H4 (cell line): ENCODE measurements at regions not wholly inside any gene's neighbourhood (a gene's known extent, or its start where the extent isn't known, plus 50 kb on each side); places are given as distances from the start of the nearest gene placed in this dataset.
A peak's percentile ranks its signal among the peaks of the same experiment; 100 is the strongest.
"Not testable (repeated sequence)": the region's sequence is repeated elsewhere in the genome, so short reads cannot be mapped to it uniquely, and the experiment has no call there.

ENCODE experiments used
- DNase-seq: peaks from one replicate; pipeline ENCODE4 v3.0.0-alpha.2; 2015; ENCODE audit warnings: low spot score

DNA sequence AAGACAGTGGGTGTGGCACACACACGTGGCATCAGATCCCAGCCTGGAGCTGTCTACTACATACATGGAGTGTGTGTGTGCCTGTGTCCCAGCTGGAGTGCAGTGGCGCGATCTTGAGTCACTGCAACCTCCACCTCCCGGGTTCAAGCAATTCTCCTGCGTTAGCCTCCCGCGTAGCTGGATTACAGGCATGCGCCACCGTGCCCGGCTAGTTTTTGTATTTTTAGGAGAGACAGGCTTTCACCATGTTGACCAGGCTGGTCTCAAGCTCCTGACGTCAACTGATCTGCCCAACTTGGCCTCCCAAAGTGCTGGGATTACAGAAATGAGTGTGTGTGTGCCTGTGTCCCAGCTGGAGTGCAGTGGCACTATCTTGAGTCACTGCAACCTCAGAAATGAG lies 108.8 kb downstream of the IL12A start:
- no peak for DNase-seq

DNA sequence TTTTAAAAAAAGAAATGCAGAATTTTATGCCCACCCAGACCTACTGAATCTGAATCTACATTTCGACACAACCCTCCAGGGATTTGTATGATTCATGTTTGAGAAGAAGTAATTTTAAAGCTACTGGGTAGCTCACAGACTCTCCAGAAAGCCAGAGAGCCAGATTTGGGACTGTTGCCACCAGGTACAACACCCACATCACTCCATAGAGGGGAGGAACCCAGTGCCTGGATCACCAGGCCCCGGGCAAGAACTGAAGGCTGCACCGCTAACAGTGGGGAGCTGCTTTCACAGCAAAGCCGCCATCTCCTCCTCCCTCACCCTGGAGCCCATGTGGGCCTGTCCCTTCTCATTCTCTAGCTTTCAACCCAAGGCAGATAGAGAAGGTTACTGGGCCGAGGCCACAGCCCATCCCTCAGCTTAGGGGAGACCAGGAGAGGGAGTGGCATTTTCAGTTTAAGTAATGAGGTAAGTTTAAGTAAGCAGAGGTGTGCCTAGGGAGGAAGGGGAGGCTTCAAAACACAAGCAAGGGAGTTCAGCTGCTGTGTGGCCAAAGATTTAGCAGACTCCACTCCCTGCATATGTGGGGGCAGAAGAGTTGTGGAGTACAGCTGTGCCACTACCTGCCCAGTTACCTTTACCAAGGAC lies 109.8 kb downstream of the IL12A start:
- DNase-seq: no peak

DNA sequence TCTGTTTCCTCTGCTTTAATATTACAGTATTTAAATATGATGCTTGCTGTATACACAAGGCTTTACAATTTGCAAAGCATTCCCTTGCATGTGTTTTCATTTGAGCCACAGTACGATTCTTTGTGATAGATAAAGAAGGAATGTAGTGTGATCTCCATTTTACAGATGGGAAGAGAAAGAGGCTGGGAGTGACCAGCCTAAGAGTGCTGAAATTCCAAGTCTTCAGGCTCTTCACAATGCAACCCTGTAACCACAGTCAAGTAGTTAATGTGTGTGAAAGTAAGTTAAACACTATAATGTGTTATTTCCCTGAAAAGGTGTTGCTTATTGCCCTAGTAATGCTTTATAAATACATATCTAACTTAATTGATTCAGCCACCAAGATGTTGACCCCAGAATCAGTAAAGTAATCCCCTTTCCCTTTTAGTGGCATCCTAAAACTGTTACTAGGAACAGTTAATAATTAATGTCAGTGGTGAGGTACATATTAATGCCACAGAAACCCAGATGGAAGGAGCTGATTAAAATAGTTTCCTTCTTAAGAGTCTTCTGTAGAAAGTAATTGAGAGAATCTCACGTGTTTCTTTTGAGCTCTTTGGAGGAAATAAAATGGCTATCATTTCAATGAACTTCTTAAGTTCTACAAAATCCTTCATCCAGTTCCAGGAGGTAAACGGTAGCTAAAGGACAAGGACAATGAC lies 110.4 kb downstream of the IL12A start:
- DNase-seq: no peak

DNA sequence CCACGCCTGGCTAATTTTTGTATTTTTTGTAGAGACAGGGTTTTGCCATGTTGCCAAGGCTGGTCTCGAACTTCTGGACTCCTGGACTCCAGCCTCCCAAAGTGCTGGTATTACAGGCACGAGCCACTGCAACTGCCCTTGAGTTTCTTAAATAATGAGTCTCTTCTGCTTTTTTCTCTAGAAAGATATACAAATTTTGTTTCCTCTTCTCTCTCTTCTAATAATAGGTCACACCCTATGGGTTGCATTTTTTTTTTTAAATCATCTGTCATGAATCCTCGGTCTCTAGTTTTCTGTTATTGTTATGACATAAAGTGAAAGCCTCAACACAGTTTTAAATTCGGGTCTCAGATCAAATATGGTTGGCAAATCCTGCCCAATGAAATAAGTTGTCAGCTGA lies 111.2 kb downstream of the IL12A start:
- DNase-seq: no peak

DNA sequence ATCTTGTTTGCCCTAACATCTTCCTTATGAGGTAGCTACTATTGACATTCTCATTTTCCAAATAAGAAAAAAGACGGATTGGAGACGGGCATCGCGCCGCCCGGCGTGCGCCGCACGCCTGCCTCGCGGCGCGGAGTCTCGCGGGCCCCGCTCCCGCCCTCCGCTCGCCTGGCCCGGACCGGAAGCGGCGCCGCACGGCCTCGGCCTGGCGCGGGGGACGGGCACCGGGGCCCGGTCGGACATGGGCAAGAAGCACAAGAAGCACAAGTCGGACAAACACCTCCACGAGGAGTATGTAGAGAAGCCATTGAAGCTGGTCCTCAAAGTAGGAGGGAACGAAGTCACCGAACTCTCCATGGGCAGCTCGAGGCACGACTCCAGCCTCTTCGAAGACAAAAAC lies 112.0 kb downstream of the IL12A start:
- no peak for DNase-seq

DNA sequence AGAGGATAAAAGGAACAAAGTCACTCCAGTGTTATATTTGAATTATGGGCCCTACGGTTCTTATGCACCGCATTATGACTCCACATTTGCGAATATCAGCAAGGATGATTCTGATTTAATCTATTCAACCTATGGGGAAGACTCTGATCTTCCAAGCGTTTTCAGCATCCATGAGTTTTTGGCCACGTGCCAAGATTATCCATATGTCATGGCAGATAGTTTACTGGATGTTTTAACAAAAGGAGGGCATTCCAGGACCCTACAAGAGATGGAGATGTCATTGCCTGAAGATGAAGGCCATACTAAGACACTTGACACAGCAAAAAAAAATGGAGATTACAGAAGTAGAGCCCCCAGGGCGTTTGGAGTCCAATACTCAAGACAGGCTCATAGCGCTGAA lies 113.4 kb downstream of the IL12A start:
- DNase-seq: not testable (repeated sequence)

DNA sequence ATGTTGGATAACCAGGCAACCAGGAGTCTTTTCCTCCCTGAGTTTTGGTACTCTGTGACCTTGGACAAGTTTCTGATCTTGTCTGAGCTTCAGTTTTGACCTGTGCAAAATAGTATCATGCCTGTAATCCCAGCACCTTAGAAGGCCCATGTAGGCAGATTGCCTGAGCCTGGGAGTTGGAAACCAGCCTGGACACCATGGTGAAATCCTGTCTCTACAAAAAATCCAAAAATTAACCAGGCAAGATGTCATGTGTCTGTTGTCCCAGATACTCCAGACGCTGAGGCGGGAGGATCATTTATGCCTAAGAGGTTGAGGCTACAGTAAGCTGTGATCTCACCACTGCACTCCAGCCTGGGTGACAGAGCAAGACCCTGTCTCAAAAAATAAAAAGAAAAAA lies 114.8 kb downstream of the IL12A start:
- DNase-seq: no peak

DNA sequence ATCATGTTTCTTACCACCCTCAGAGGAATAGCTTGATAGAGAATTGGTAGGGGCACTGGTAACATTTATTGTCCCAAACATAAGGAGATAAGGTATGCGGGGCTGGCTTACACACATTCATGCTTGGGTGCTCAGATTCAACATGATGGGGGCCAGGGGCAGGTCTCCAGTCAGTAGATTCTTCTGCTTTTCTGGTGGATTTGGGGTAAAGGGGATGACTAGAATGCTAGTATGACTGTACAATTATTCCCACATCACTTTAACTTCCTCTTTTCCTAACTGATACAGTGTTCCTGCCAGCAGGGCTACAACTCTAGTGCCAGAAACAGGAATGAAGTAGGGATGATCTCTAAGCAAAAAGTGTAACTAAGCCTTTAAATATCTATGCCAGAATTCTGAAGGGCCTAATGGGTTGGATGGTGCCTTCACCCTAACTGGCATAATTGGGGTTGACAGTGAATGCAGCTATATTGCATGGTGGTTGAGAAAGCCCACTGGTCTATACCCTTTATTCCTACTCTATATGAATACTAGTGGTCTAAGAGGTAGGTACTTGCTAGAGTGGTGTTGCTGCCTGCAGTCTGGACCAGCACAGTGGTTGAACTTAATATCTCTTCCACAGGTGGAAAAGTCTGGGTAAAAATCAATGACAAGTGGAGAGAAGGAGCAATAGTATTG lies 117.4 kb downstream of the IL12A start:
- DNase-seq: no peak

DNA sequence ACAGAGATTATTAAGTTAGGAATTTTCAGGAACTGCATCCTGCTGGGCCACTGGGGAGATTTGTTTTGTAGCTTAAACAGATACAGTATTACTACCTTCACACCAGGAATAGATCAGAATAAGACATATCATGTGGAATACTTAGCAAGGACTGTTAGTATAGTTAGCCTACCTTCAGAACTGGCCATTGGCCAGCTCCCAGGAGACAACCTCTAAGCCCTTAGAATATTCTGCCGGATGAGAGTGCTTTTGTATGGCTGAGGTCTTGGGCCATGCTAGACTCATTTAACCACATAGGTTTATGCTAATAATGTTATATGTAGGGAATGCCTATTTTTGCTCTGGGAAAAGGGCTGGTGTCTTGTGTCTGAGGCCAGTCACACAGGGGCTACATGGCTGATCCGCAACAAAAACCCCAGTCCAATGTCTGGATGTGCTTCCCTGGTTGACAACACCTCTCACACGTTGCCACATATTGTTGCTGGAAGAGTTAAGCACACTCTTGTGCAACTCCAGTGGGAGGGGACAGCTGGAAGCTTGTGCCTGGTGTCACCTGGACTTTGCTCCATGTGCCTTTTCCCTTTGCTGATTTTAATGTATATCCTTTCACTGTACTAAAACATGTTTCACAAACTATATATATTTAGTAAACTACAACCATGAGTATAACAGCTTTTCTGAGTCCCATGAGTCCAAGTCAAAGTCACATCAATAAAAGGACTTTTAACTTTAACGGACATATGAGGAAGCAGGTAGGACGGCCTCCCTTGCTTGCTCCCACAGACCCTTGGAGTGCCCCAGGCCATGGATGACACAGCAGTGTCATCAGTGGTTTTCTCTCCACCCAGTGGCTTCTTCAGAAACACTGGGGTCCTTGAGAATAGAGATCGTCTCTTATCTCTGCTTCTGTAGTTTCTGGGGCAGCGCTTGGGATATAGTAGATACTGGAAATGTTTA lies 118.0 kb upstream of the C3orf80 start:
- DNase-seq: no peak

DNA sequence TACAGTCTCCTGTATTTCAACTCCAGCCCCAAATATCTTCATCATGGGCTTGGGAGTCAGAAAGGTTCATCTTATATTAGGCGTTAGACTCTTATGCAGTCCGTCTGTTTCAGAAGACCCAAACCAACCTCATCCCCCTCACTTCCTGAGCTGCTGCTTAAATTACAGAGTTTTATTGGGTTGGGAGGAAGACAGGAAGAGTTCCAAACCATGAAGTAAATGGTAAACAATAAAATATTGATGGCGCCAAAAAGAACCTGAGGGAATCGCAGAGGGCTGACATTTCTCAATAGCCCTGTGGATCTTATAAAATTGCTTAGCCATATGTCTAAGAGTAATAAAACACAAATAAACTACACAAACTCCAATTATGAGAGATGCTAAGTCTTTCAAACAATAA lies 116.9 kb upstream of the C3orf80 start:
- no peak for DNase-seq

DNA sequence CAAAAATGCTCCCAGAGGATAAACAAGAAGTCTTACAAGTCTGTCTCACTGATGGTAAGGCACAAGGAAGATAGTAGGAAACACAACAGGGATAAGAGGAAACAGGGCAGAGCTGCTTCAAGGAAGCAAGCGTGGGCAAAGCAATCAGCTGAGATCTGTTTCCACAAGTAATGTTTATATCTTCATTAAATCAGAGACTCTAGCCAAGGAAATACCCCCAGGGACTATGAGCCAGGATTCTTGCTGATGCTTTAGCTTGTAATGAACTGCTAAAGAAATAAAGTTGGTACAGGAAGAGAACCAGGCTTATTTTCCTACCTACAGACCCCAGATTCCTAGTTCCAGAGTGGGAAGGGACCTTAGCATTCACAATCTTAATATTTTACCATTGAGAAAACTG lies 112.7 kb upstream of the C3orf80 start:
- no peak for DNase-seq

DNA sequence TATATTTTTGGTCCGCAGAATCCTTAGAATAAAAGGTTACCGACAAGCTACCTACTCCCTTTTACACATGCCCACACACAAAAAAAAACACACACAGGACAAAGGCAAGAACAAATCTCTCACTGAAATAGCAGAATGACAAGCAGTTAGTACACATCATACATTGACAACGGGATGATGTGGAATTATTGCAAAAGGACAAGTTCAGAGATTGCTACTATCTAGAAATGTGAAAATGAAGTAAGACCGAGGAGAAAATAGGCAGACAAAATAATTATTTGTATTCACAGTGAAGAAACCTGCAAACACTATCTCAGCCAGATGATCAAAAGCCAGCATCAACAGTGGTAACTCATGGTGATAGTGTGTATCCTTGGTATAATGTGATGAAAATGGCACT lies 112.2 kb upstream of the C3orf80 start:
- DNase-seq: no peak

DNA sequence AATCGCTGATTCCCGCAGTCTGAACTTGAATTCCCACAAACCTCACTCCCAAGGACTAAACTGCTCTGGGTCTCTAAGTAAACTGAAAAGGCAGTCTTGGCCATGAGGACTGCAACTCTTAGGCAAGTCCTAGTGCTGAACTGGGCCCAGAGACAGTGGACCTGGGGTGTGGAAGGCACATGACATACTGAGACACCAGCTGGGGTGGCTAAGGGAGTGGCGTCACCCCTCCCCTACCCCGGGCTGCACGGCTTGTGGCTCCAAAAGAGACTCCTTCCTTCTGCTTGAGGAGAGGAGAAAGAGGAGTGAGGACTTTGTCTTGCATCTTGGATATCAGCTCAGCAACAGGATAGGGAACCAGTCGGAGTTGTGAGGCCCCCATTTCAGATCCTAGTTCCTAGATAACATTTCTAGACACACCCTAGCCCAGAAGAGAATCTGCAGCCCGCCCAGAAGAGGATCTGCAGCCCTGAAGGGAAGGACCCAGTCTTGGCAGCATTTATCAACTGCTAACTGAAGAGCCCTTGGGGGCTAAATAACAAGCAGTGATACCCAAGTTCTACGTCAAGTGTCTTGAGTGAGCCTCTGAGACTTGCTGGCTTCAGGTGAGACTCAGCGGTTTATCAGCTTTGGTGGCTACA lies 110.7 kb upstream of the C3orf80 start:
- DNase-seq: no peak

DNA sequence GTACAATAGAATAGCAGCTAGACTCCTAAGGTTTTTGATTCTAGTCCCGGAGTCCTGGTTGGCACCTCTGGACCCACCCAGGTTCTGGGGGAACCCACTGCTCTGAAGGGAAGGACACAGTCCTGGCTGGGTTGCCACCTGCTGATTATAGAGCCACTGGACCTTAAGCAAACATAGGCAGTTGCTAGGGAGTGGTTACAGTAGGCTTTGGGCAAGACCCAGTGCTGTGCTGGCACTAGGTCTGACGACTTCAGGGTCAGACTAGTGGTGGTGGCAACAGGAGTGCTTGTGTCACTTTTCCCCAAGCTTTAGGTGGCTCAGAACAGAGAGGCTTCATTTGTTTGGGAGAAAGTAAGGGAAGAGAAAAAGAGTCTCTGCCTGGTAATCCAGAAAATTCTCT lies 109.8 kb upstream of the C3orf80 start:
- DNase-seq: no peak

DNA sequence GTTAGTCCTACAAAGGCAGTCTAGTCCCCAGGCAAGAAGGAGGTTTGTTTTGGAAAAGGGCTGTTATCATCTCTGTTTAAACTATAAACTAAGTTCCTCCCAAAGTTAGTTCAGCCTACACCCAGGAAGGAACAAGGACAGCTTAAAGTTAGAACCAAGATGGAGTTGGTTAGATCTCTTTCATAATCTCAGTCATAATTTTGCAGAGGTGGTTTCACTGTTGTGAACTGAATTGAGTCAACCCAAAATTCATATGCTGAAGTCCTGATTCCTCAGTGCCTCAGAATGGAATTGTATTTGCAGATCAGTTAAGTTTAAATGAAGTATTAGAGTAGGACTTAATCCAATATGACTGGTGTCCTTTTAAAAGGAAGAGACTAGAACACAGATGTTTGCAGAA lies 101.0 kb upstream of the C3orf80 start:
- no peak for DNase-seq

DNA sequence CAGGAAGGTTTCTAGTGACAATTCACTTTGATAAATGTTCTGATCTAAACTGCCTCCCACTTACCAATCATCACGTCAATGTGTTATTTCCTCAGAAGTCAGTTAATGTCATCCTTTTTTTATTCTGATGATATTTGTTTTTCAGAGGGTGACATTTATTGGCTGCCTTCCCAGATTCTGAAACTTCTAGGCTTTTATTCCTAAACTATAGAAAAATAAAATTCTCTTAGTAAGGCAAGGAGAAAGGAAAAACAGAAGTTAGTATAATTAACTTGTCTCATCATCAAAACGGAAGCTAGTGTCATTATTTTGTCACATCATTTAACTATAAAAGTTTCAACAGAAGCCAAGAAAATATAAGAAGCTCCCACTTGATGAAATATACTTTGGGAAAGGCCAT lies 100.0 kb upstream of the C3orf80 start:
- no peak for DNase-seq

DNA sequence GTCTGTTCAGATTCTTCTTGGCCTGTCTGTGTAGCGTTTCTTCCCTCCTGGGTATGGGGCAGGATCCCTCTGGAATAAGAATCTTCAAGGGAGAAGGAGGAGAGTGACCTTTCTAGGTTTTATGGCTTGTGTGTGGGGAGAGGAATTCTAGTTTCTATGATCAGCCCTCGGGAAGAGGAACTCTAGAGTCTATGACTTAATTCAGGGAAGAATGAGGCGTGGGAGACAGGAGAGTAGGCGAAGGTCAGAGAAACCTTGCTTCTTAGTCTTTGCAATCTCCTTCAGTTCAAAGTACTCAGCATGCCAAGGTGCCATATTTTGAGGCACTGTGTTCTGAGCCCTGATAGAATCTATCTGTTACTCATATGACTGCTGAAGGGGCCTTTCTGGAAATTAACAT lies 99.2 kb upstream of the C3orf80 start:
- no peak for DNase-seq

DNA sequence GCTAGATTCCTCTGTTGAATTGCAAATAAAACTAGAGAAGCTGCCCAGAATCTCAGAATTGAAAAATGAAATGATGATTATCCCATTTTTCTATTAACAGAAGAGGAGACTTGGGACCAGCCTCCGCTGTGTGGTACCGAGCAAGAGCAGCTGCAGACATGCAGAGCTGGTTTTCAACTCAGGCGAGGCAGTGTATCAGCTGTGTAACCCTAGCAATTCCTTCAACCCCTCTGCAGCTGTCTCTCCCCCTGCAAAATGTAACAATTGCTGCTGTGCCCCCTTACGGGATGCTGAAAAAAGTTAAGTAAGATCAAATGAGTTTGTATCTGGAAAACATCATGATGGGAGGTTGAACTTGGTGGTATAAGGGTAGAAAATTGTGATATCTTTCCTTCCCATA lies 98.5 kb upstream of the C3orf80 start:
- no peak for DNase-seq

DNA sequence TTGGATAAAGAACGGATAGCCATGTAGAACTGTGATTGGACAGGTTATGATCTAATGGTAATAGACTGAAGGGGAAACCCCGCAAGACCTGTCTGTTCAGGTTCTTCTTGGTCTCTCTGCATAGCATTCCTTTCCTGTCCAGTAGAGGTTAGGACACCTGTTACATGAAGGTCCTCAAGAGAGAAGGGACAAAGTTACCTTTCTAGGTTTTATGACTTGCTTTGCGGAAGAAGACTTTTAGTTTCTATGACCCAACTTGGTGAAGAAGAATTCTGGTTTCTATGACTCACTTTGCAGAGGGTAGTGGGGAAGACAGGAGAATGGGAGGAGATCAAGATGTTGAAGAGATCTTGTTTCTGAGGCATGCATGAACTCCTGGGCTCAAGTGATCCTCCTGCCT lies 97.9 kb upstream of the C3orf80 start:
- DNase-seq: no peak

DNA sequence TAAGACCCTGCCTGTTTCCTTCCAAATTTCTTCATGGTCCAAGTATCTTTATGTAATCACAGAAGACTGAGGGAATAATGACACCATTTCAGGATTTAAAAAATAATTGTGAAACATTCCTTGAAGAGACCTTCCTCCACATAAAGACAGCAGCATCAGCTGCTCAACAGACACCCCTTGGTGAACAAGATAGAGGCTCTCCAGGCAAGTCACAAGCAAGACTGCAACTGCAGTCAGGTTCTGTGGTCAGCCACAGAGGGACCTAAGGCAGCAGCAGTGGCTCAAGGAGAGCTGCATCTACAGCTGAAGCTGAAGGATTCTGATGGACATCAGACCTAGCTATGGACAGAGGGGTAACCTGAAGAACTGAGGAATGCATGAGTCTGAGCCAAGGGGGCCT lies 97.2 kb upstream of the C3orf80 start:
- no peak for DNase-seq

DNA sequence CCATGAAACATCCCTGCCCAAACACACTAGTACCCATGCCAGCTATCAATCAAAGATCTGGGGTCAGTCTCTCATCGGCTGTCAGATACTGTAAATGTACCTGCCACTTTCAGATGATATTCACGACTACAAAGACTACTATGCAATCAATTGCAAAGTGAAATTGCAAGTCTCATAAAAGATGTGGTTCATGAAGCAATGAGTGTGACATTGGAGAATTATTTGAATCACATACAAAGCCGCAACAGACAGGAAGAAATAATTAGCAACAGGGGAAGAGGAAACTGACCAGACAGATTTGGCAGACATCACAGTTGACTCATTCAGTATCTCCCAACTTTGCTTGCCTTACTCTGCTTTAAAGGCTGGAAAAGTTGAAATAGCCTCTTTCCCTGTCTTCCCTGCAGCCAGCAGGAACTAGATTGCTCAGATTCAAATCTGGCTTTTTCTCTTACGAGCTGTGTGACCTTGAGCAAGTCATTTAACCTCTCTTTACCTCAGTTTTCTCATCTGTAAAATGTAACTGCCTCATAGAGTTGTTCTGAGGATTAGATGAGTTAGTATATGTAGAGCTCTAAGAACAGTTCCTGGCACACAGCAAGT lies 95.7 kb upstream of the C3orf80 start:
- peak; percentile 94 for DNase-seq
